ENCODE measurements at regions not wholly inside any gene's neighbourhood (a gene's known extent, or its start where the extent isn't known, plus 50 kb on each side); places are given as distances from the start of the nearest gene placed in this dataset.

- no peak for TF ChIP-seq CTCF (IDR thresholded peaks at IDR 0.05)
- no peak for TF ChIP-seq POLR2A (IDR thresholded peaks at IDR 0.05)
These were observed 345.2 kb upstream of the IL12A start for GRCh38 chr3:159643406-159643805.
